ENCODE measurements at regions not wholly inside any gene's neighbourhood (a gene's known extent, or its start where the extent isn't known, plus 50 kb on each side); places are given as distances from the start of the nearest gene placed in this dataset.

GRCh38 chr6:146895101-146895771 is 296.5 kb downstream of the ADGB start:
- no peaks in the 10 kb centered on the region for H3K27me3 ChIP-seq (ENCODE audit: control insufficient read depth, insufficient read depth, low read length)
- no peak overlapping the region for H3K4me3 ChIP-seq (ENCODE audit: low read length)
- no peak overlapping the region for H3K27ac ChIP-seq (ENCODE audit: low read length)
- WGBS (ENCODE audit: insufficient coverage): 69% methylated on average over 4 of the region's 9 CpGs
- no peaks in the 10 kb centered on the region for H3K9me3 ChIP-seq (replicated peaks; ENCODE audit: control insufficient read depth, low read depth, low read length)
- no peaks in the 10 kb centered on the region for H3K4me1 ChIP-seq (ENCODE audit: control insufficient read depth, insufficient read depth, low read length)
- DNase-seq: no peak
- no peaks in the 10 kb centered on the region for H3K36me3 ChIP-seq (ENCODE audit: control insufficient read depth, insufficient read depth, low read length)

GRCh38 chr6:146895772-146896061 is 296.9 kb downstream of the ADGB start:
- Histone ChIP-seq H3K4me1 (ENCODE audit: control insufficient read depth, insufficient read depth, low read length) (no peaks in the 10 kb centered on the region), H3K4me3 (ENCODE audit: low read length) (no peak overlapping the region), H3K27me3 (ENCODE audit: control insufficient read depth, insufficient read depth, low read length) (no peaks in the 10 kb centered on the region), H3K36me3 (ENCODE audit: control insufficient read depth, insufficient read depth, low read length) (no peaks in the 10 kb centered on the region), H3K27ac (ENCODE audit: low read length) (no peak overlapping the region), H3K9me3 (replicated peaks; ENCODE audit: control insufficient read depth, low read depth, low read length) (no peaks in the 10 kb centered on the region)
- no peak for DNase-seq
- WGBS (ENCODE audit: insufficient coverage): no CpG with 5 or more reads among the region's 3 CpGs

GRCh38 chr6:146896062-146896813 is 297.5 kb downstream of the ADGB start:
- no peaks in the 10 kb centered on the region for H3K9me3 ChIP-seq (replicated peaks; ENCODE audit: control insufficient read depth, low read depth, low read length)
- 69% methylated on average over 2 of the region's 8 CpGs for WGBS (ENCODE audit: insufficient coverage)
- no peaks in the 10 kb centered on the region for H3K36me3 ChIP-seq (ENCODE audit: control insufficient read depth, insufficient read depth, low read length)
- H3K27me3 ChIP-seq (ENCODE audit: control insufficient read depth, insufficient read depth, low read length): no peaks in the 10 kb centered on the region
- H3K4me3 ChIP-seq (ENCODE audit: low read length): no peak overlapping the region
- H3K27ac ChIP-seq (ENCODE audit: low read length): no peak overlapping the region
- no peak for DNase-seq
- H3K4me1 ChIP-seq (ENCODE audit: control insufficient read depth, insufficient read depth, low read length): no peaks in the 10 kb centered on the region

GRCh38 chr6:146896960-146897701 is 298.4 kb downstream of the ADGB start:
- Histone ChIP-seq H3K27me3 (ENCODE audit: control insufficient read depth, insufficient read depth, low read length) (no peaks in the 10 kb centered on the region), H3K4me1 (ENCODE audit: control insufficient read depth, insufficient read depth, low read length) (no peaks in the 10 kb centered on the region), H3K36me3 (ENCODE audit: control insufficient read depth, insufficient read depth, low read length) (no peaks in the 10 kb centered on the region), H3K27ac (ENCODE audit: low read length) (no peak overlapping the region), H3K9me3 (replicated peaks; ENCODE audit: control insufficient read depth, low read depth, low read length) (no peaks in the 10 kb centered on the region), H3K4me3 (ENCODE audit: low read length) (no peak overlapping the region)
- DNase-seq: no peak
- 80% methylated on average over 1 of the region's 4 CpGs for WGBS (ENCODE audit: insufficient coverage)

GRCh38 chr6:146898069-146898887 is 299.5 kb downstream of the ADGB start:
- no peak for DNase-seq
- WGBS (ENCODE audit: insufficient coverage): 100% methylated on average over 2 of the region's 6 CpGs
- Histone ChIP-seq H3K4me3 (ENCODE audit: low read length) (no peak overlapping the region), H3K27ac (ENCODE audit: low read length) (no peak overlapping the region), H3K9me3 (replicated peaks; ENCODE audit: control insufficient read depth, low read depth, low read length) (no peaks in the 10 kb centered on the region), H3K27me3 (ENCODE audit: control insufficient read depth, insufficient read depth, low read length) (no peaks in the 10 kb centered on the region), H3K36me3 (ENCODE audit: control insufficient read depth, insufficient read depth, low read length) (no peaks in the 10 kb centered on the region), H3K4me1 (ENCODE audit: control insufficient read depth, insufficient read depth, low read length) (no peaks in the 10 kb centered on the region)

GRCh38 chr6:146898888-146899227 is 300.1 kb downstream of the ADGB start:
- WGBS (ENCODE audit: insufficient coverage): no CpG with 5 or more reads among the region's 3 CpGs
- H3K27ac ChIP-seq (ENCODE audit: low read length): no peak overlapping the region
- no peak overlapping the region for H3K4me3 ChIP-seq (ENCODE audit: low read length)
- no peaks in the 10 kb centered on the region for H3K36me3 ChIP-seq (ENCODE audit: control insufficient read depth, insufficient read depth, low read length)
- DNase-seq: no peak
- no peaks in the 10 kb centered on the region for H3K9me3 ChIP-seq (replicated peaks; ENCODE audit: control insufficient read depth, low read depth, low read length)
- no peaks in the 10 kb centered on the region for H3K4me1 ChIP-seq (ENCODE audit: control insufficient read depth, insufficient read depth, low read length)
- H3K27me3 ChIP-seq (ENCODE audit: control insufficient read depth, insufficient read depth, low read length): no peaks in the 10 kb centered on the region

- Histone ChIP-seq H3K27me3 (ENCODE audit: control insufficient read depth, insufficient read depth, low read length) (no peaks in the 10 kb centered on the region), H3K9me3 (replicated peaks; ENCODE audit: control insufficient read depth, low read depth, low read length) (no peaks in the 10 kb centered on the region), H3K4me1 (ENCODE audit: control insufficient read depth, insufficient read depth, low read length) (no peaks in the 10 kb centered on the region), H3K27ac (ENCODE audit: low read length) (no peak overlapping the region), H3K4me3 (ENCODE audit: low read length) (no peak overlapping the region), H3K36me3 (ENCODE audit: control insufficient read depth, insufficient read depth, low read length) (no peaks in the 10 kb centered on the region)
- WGBS (ENCODE audit: insufficient coverage): no CpG with 5 or more reads among the region's 6 CpGs
- DNase-seq: no peak
Measured at GRCh38 chr6:146901940-146902816, 302.0 kb upstream of the STXBP5 start.

- H3K27me3 ChIP-seq (ENCODE audit: control insufficient read depth, insufficient read depth, low read length): no peaks in the 10 kb centered on the region
- no peak overlapping the region for H3K27ac ChIP-seq (ENCODE audit: low read length)
- H3K36me3 ChIP-seq (ENCODE audit: control insufficient read depth, insufficient read depth, low read length): no peaks in the 10 kb centered on the region
- H3K9me3 ChIP-seq (replicated peaks; ENCODE audit: control insufficient read depth, low read depth, low read length): no peaks in the 10 kb centered on the region
- no peaks in the 10 kb centered on the region for H3K4me1 ChIP-seq (ENCODE audit: control insufficient read depth, insufficient read depth, low read length)
- H3K4me3 ChIP-seq (ENCODE audit: low read length): no peak overlapping the region
- no CpG with 5 or more reads among the region's 1 CpG for WGBS (ENCODE audit: insufficient coverage)
- no peak for DNase-seq
Measured at GRCh38 chr6:146902846-146903245, 301.4 kb upstream of the STXBP5 start.

GRCh38 chr6:146903451-146903850 is 300.8 kb upstream of the STXBP5 start:
- no peaks in the 10 kb centered on the region for H3K9me3 ChIP-seq (replicated peaks; ENCODE audit: control insufficient read depth, low read depth, low read length)
- H3K36me3 ChIP-seq (ENCODE audit: control insufficient read depth, insufficient read depth, low read length): no peaks in the 10 kb centered on the region
- no peak overlapping the region for H3K4me3 ChIP-seq (ENCODE audit: low read length)
- 65% methylated on average over 5 of the region's 7 CpGs for WGBS (ENCODE audit: insufficient coverage)
- DNase-seq: no peak
- no peak overlapping the region for H3K27ac ChIP-seq (ENCODE audit: low read length)
- H3K27me3 ChIP-seq (ENCODE audit: control insufficient read depth, insufficient read depth, low read length): no peaks in the 10 kb centered on the region
- H3K4me1 ChIP-seq (ENCODE audit: control insufficient read depth, insufficient read depth, low read length): no peaks in the 10 kb centered on the region

Data from muscle of leg (tissue), 3 donors.